Activated T-helper 1 cell treated with Interleukin-2 at 50 U/mL for 16 hours (primary cell): ENCODE measurements at regions not wholly inside any gene's neighbourhood (a gene's known extent, or its start where the extent isn't known, plus 50 kb on each side); places are given as distances from the start of the nearest gene placed in this dataset.
"Not testable (repeated sequence)": the region's sequence is repeated elsewhere in the genome, so short reads cannot be mapped to it uniquely, and the experiment has no call there.

Experiments used
- DNase-seq: peaks from one replicate; pipeline ENCODE4 v3.0.0-alpha.2; 2020; ENCODE audit warnings: low read depth

- DNase-seq, result no peak
These were observed 273.1 kb upstream of the SLC14A2 start for GRCh38 chr18:45342166-45342565.

- DNase-seq, result no peak
These were observed 272.6 kb upstream of the SLC14A2 start for GRCh38 chr18:45342653-45343052.

- DNase-seq, result no peak
These were observed 271.9 kb upstream of the SLC14A2 start for GRCh38 chr18:45343365-45343764.

- DNase-seq, result not testable (repeated sequence)
These were observed 270.6 kb upstream of the SLC14A2 start for GRCh38 chr18:45344680-45345079.

GRCh38 chr18:45349019-45349418 lies 266.3 kb upstream of the SLC14A2 start:
- no peak for DNase-seq

- no peak for DNase-seq
These were observed 265.8 kb upstream of the SLC14A2 start for GRCh38 chr18:45349467-45349866.

- DNase-seq, result no peak
These were observed 264.7 kb upstream of the SLC14A2 start for GRCh38 chr18:45350404-45351156.

- DNase-seq, result no peak
These were observed 262.4 kb upstream of the SLC14A2 start for GRCh38 chr18:45352874-45353273.

GRCh38 chr18:45353530-45353929 lies 261.7 kb upstream of the SLC14A2 start:
- no peak for DNase-seq

GRCh38 chr18:45355944-45356520 lies 259.2 kb upstream of the SLC14A2 start:
- no peak for DNase-seq

- DNase-seq, result no peak
These were observed 257.4 kb upstream of the SLC14A2 start for GRCh38 chr18:45357686-45358470.

- no peak for DNase-seq
These were observed 255.8 kb upstream of the SLC14A2 start for GRCh38 chr18:45359275-45360009.

GRCh38 chr18:45361125-45361851 lies 254.0 kb upstream of the SLC14A2 start:
- DNase-seq, result no peak

- DNase-seq, result no peak
These were observed 252.1 kb upstream of the SLC14A2 start for GRCh38 chr18:45363196-45363595.

- no peak for DNase-seq
These were observed 249.4 kb upstream of the SLC14A2 start for GRCh38 chr18:45365835-45366234.

GRCh38 chr18:45370255-45371010 lies 244.8 kb upstream of the SLC14A2 start:
- DNase-seq, result no peak

GRCh38 chr18:45373286-45373880 lies 241.9 kb upstream of the SLC14A2 start:
- no peak for DNase-seq

- DNase-seq, result no peak
These were observed 241.0 kb upstream of the SLC14A2 start for GRCh38 chr18:45374236-45374635.

- no peak for DNase-seq
These were observed 240.2 kb upstream of the SLC14A2 start for GRCh38 chr18:45374878-45375630.

- DNase-seq, result no peak
These were observed 239.1 kb upstream of the SLC14A2 start for GRCh38 chr18:45376193-45376592.
